Body of pancreas (tissue), 4 donors: ENCODE measurements at regions not wholly inside any gene's neighbourhood (a gene's known extent, or its start where the extent isn't known, plus 50 kb on each side); places are given as distances from the start of the nearest gene placed in this dataset.

Source experiments
- ATAC-seq: fragments of 150-250 bp; one replicate; pipeline ENCODE4 v1.9.1; 2016
- DNase-seq, 4 donors: peaks; one replicate each; pipeline ENCODE4 v3.0.0-alpha.2; 2019
- H3K27ac ChIP-seq, 4 donors: fragments of 200-600 bp; sonication (generic); 1 replicate in 3 of 4; 2 replicates in 1 of 4; pipeline versions ENCODE4 v1.5.1 to v1.6.1; 2016 to 2019; ENCODE audit warnings: mild to moderate bottlenecking in 1 of 4, mixed read lengths in 1 of 4, moderate library complexity in 1 of 4
- H3K27me3 ChIP-seq, 2 donors: fragments of 200-600 bp; sonication (generic); one replicate each; pipeline ENCODE4 v1.6.0; 2016; ENCODE audit warnings: mild to moderate bottlenecking in 1 of 2
- H3K36me3 ChIP-seq, 2 donors: fragments of 200-600 bp; sonication (generic); replicated peaks in 1 of 2; 2 replicates each; pipeline ENCODE4 v1.5.1; 2016; ENCODE audit warnings: low read depth in 2 of 2; ENCODE audit not compliant: insufficient read depth in 1 of 2
- H3K4me1 ChIP-seq: fragments of 200-600 bp; sonication (generic); one replicate; pipeline ENCODE4 v1.6.0; 2016
- H3K4me3 ChIP-seq, 2 donors: fragments of 200-600 bp; sonication (generic); 1 replicate in 1 of 2; 2 replicates in 1 of 2; pipeline ENCODE4 v1.5.1; 2016 to 2019
- H3K9me3 ChIP-seq, 3 donors: fragments of 200-600 bp; sonication (generic); 1 replicate in 2 of 3; 2 replicates in 1 of 3; pipeline ENCODE4 v1.5.1; 2016
- CTCF ChIP-seq, 7 experiments: fragments of 450-650 bp in 4 of 7; fragments of 200-600 bp in 3 of 7; sonication (generic) in 3 of 7; IDR thresholded peaks; one replicate each; pipeline ENCODE4 v1.5.1; 2016 to 2019; ENCODE audit warnings: antibody characterized with exemption in 7 of 7
- POLR2A ChIP-seq, 3 donors: fragments of 450-650 bp; IDR thresholded peaks; one replicate each; pipeline ENCODE4 v1.6.1; 2016; ENCODE audit warnings: antibody characterized with exemption in 3 of 3, mild to moderate bottlenecking in 2 of 3
- WGBS, 2 donors: methylation state at CpG; one replicate each; pipeline ENCODE4 v1.1.5; 2017; 5-methylcytosine and 5-hydroxymethylcytosine counted together
- intact Hi-C: fragments of 100-400 bp; cut with DNase I; formaldehyde crosslinking; loops from one replicate; pipeline ENCODE4 v1.15.1; 2023

- peak; percentile 48 for ATAC-seq
- no peak overlapping the region for H3K27ac ChIP-seq
These were observed 632.7 kb downstream of the RFPL4B start for GRCh38 chr6:112979830-112980229.

GRCh38 chr6:112980676-112981075 is 633.5 kb downstream of the RFPL4B start:
- no peak overlapping the region for H3K4me3 ChIP-seq
- no peak for TF ChIP-seq POLR2A (IDR thresholded peaks at IDR 0.05)
- no peak for TF ChIP-seq CTCF (IDR thresholded peaks at IDR 0.05)
- no peaks in the 10 kb centered on the region for H3K36me3 ChIP-seq
- ATAC-seq (no peak), DNase-seq (no peak)
- H3K4me1 ChIP-seq = no peaks in the 10 kb centered on the region
- intact Hi-C loops = no loop called here
- H3K9me3 ChIP-seq = no peaks in the 10 kb centered on the region
- WGBS, 2 donors = 66 to 71% methylated on average over 3 of the region's 3 CpGs
- no peaks in the 10 kb centered on the region for H3K27me3 ChIP-seq
- H3K27ac ChIP-seq = no peak overlapping the region

More at GRCh38 chr6:112979830-112980229, 632.7 kb downstream of the RFPL4B start:
- intact Hi-C loops = no loop called here
- no peaks in the 10 kb centered on the region for H3K9me3 ChIP-seq
- H3K4me3 ChIP-seq = no peak overlapping the region
- WGBS, 2 donors = 24 to 33% methylated on average over 5 of the region's 5 CpGs
- no peaks in the 10 kb centered on the region for H3K4me1 ChIP-seq
- DNase-seq = peak in 1 of 4 donors; percentile 5
- no peak for TF ChIP-seq CTCF (IDR thresholded peaks at IDR 0.05)
- no peak for TF ChIP-seq POLR2A (IDR thresholded peaks at IDR 0.05)
- no peaks in the 10 kb centered on the region for H3K27me3 ChIP-seq
- H3K36me3 ChIP-seq = no peaks in the 10 kb centered on the region

GRCh38 chr6:112983713-112984261 is 636.7 kb downstream of the RFPL4B start:
- Histone ChIP-seq H3K4me3 (no peak overlapping the region), H3K36me3 (no peaks in the 10 kb centered on the region), H3K4me1 (no peaks in the 10 kb centered on the region), H3K27me3 (no peaks in the 10 kb centered on the region), H3K27ac (no peak overlapping the region), H3K9me3 (no peaks in the 10 kb centered on the region)
- ATAC-seq = no peak
- WGBS, 2 donors = 62 to 64% methylated on average over 1 of the region's 1 CpG
- TF ChIP-seq CTCF (IDR thresholded peaks at IDR 0.05) = no peak
- TF ChIP-seq POLR2A (IDR thresholded peaks at IDR 0.05) = no peak
- DNase-seq = no peak
- intact Hi-C loops = no loop called here

GRCh38 chr6:112984899-112985298 is 637.8 kb downstream of the RFPL4B start:
- H3K27ac ChIP-seq = no peak overlapping the region
- ATAC-seq (no peak), DNase-seq (no peak)
- no peaks in the 10 kb centered on the region for H3K4me1 ChIP-seq
- no peaks in the 10 kb centered on the region for H3K27me3 ChIP-seq
- TF ChIP-seq CTCF (IDR thresholded peaks at IDR 0.05) (no peak), POLR2A (IDR thresholded peaks at IDR 0.05) (no peak)
- intact Hi-C loops = no loop called here
- H3K36me3 ChIP-seq = no peaks in the 10 kb centered on the region
- H3K9me3 ChIP-seq = no peaks in the 10 kb centered on the region
- 61 to 67% methylated on average over 2 of the region's 2 CpGs for WGBS, 2 donors
- H3K4me3 ChIP-seq = no peak overlapping the region

- intact Hi-C loops = no loop called here
- no peak overlapping the region for H3K27ac ChIP-seq
- ATAC-seq (no peak), DNase-seq (no peak)
- H3K27me3 ChIP-seq = no peaks in the 10 kb centered on the region
- no peaks in the 10 kb centered on the region for H3K36me3 ChIP-seq
- no peaks in the 10 kb centered on the region for H3K9me3 ChIP-seq
- no peaks in the 10 kb centered on the region for H3K4me1 ChIP-seq
- no peak overlapping the region for H3K4me3 ChIP-seq
- WGBS, 2 donors = 58 to 68% methylated on average over 2 of the region's 2 CpGs
- TF ChIP-seq POLR2A (IDR thresholded peaks at IDR 0.05) (no peak), CTCF (IDR thresholded peaks at IDR 0.05) (no peak)
These were observed 639.2 kb downstream of the RFPL4B start for GRCh38 chr6:112986321-112986720.
